A549 (cell line): ENCODE measurements at regions not wholly inside any gene's neighbourhood (a gene's known extent, or its start where the extent isn't known, plus 50 kb on each side); places are given as distances from the start of the nearest gene placed in this dataset.

ENCODE experiments used
- ATAC-seq, 2 experiments: fragments of 200-7000 bp in 1 of 2; fragments of >200 bp in 1 of 2; cut with Nextera tagmentation in 1 of 2; cut with Tn5 transposase in 1 of 2; 3 replicates each; pipeline versions ENCODE4 v1.8.0 to v1.9.1; 2018 to 2020; ENCODE audit warnings: mild to moderate bottlenecking in 1 of 2, moderate library complexity in 1 of 2
- CTCF ChIA-PET: fragments of 300-600 bp; sonication (Branson Sonifier 250); formaldehyde crosslinking; extraction: SDS; loops from one replicate; lab custom pipeline; 2021; ENCODE audit warnings: antibody characterized with exemption, inconsistent platforms; lab: Yijun Ruan, JAX
- POLR2A ChIA-PET: fragments of 350-600 bp; formaldehyde crosslinking; extraction: SDS; loops from one replicate; lab custom pipeline; 2021; ENCODE audit warnings: antibody characterized with exemption, inconsistent platforms; lab: Yijun Ruan, JAX
- DNase-seq, 2 experiments: peaks; one replicate each; pipeline versions ENCODE4 v3.0.0 to v3.0.0-alpha.2; 2011 to 2016; ENCODE audit warnings: low read depth in 1 of 2, low spot score in 1 of 2
- FAIRE-seq: peaks from 2 replicates; lab custom pipeline; 2011; peaks lifted over from hg19 to GRCh38; lab: Jason Lieb, UNC
- H3K27ac ChIP-seq, 2 experiments: fragments of >200 bp; sonication (Bioruptor Twin); formaldehyde crosslinking; 3 replicates each; pipeline ENCODE4 v1.5.1; 2016 to 2017
- H3K4me1 ChIP-seq: fragments of >200 bp; sonication (Bioruptor Twin); formaldehyde crosslinking; 3 replicates; pipeline ENCODE4 v1.6.1; 2016
- H3K4me2 ChIP-seq: fragments of >200 bp; sonication (Bioruptor Twin); formaldehyde crosslinking; 3 replicates; pipeline ENCODE4 v1.6.1; 2016
- H3K4me3 ChIP-seq: fragments of >200 bp; sonication (Bioruptor Twin); formaldehyde crosslinking; 3 replicates; pipeline ENCODE4 v1.5.1; 2016
- H3K9me3 ChIP-seq: fragments of >200 bp; sonication (Bioruptor Twin); formaldehyde crosslinking; 3 replicates; pipeline ENCODE4 v1.6.1; 2016
- BCL3 ChIP-seq: fragments of >200 bp; sonication (Bioruptor Twin); formaldehyde crosslinking; IDR thresholded peaks from 3 replicates; pipeline ENCODE4 v1.6.1; 2016
- CBX8 ChIP-seq: fragments of 200-600 bp; sonication (generic); IDR thresholded peaks from 2 replicates; pipeline ENCODE4 v1.6.1; 2016
- CHD4 ChIP-seq: fragments of 200-600 bp; sonication (generic); IDR thresholded peaks from 2 replicates; pipeline ENCODE4 v1.6.1; 2016; ENCODE audit warnings: antibody characterized with exemption, mild to moderate bottlenecking, borderline replicate concordance
- CTCF ChIP-seq: fragments of >200 bp; sonication (Bioruptor Twin); formaldehyde crosslinking; IDR thresholded peaks from 3 replicates; pipeline ENCODE4 v1.5.1; 2016
- EHF ChIP-seq: fragments of 250-450 bp; sonication (Bioruptor Pico); IDR thresholded peaks from 2 replicates; pipeline ENCODE4 v1.5.0; 2020; ENCODE audit warnings: mild to moderate bottlenecking
- EP300 ChIP-seq, 2 experiments: fragments of >200 bp; sonication (Bioruptor Twin); formaldehyde crosslinking; IDR thresholded peaks; 2 replicates in 1 of 2; 3 replicates in 1 of 2; pipeline ENCODE4 v1.6.1; 2016 to 2017
- FOXS1 ChIP-seq: fragments of 250-450 bp; sonication (Bioruptor Pico); IDR thresholded peaks from 2 replicates; pipeline ENCODE4 v1.5.0; 2020; ENCODE audit warnings: mild to moderate bottlenecking, moderate library complexity
- HDAC2 ChIP-seq: fragments of 200-600 bp; sonication (generic); IDR thresholded peaks from 2 replicates; pipeline ENCODE4 v1.6.1; 2016
- HES2 ChIP-seq: fragments of >200 bp; sonication (Bioruptor Twin); formaldehyde crosslinking; IDR thresholded peaks from 2 replicates; pipeline ENCODE4 v1.6.1; 2016
- HEYL ChIP-seq: fragments of 250-450 bp; sonication (Bioruptor Pico); IDR thresholded peaks from 2 replicates; pipeline ENCODE4 v1.8.0; 2021; ENCODE audit warnings: mild to moderate bottlenecking, moderate library complexity
- HOXB5 ChIP-seq: fragments of 250-450 bp; sonication (Bioruptor Pico); IDR thresholded peaks from 2 replicates; pipeline ENCODE4 v1.5.0; 2020; ENCODE audit warnings: mild to moderate bottlenecking, moderate library complexity
- KDM5A ChIP-seq: fragments of 200-600 bp; sonication (generic); IDR thresholded peaks from 2 replicates; pipeline ENCODE4 v1.6.1; 2016; ENCODE audit warnings: antibody characterized with exemption, mild to moderate bottlenecking
- MAFK ChIP-seq: fragments of 450-650 bp; IDR thresholded peaks from 2 replicates; pipeline ENCODE4 v1.6.1; 2014; ENCODE audit not compliant: partially characterized antibody
- MAZ ChIP-seq: fragments of 150-350 bp; IDR thresholded peaks from 2 replicates; pipeline ENCODE4 v1.6.1; 2014; ENCODE audit warnings: antibody characterized with exemption, low read depth, low read length, borderline replicate concordance
- NFE2L2 ChIP-seq: fragments of 150-350 bp; conservative IDR thresholded peaks from 2 replicates; pipeline ENCODE4 v1.6.1; 2014; ENCODE audit warnings: low read length
- NR3C1 ChIP-seq: fragments of >200 bp; sonication (Bioruptor Twin); formaldehyde crosslinking; IDR thresholded peaks from 3 replicates; pipeline ENCODE4 v1.6.1; 2017
- PBX3 ChIP-seq: IDR thresholded peaks from 2 replicates; pipeline ENCODE4 v1.6.1; 2012
- PHF8 ChIP-seq: fragments of 200-600 bp; sonication (generic); IDR thresholded peaks from 2 replicates; pipeline ENCODE4 v1.6.1; 2016; ENCODE audit warnings: low read depth, mild to moderate bottlenecking, antibody characterized with exemption, moderate library complexity, borderline replicate concordance
- POLR2A ChIP-seq: IDR thresholded peaks from 2 replicates; pipeline ENCODE4 v1.6.1; 2012; ENCODE audit warnings: mild to moderate bottlenecking, low read length
- POLR2AphosphoS2 ChIP-seq: conservative IDR thresholded peaks from 2 replicates; pipeline ENCODE4 v1.6.1; 2012; ENCODE audit warnings: low read length, improper control_type of control experiment, inconsistent platforms
- REST ChIP-seq: fragments of 200-600 bp; sonication (generic); IDR thresholded peaks from 2 replicates; pipeline ENCODE4 v1.6.1; 2016; ENCODE audit warnings: antibody characterized with exemption, mild to moderate bottlenecking, moderate library complexity
- RFX5 ChIP-seq: fragments of 450-650 bp; IDR thresholded peaks from 2 replicates; pipeline ENCODE4 v1.7.1; 2014; ENCODE audit warnings: antibody characterized with exemption, mild to moderate bottlenecking, moderate library complexity
- SMC3 ChIP-seq: fragments of >200 bp; sonication (Bioruptor Twin); formaldehyde crosslinking; IDR thresholded peaks from 3 replicates; pipeline ENCODE4 v1.6.1; 2018; ENCODE audit warnings: inconsistent platforms
- SREBF2 ChIP-seq: fragments of 450-650 bp; IDR thresholded peaks from 2 replicates; pipeline ENCODE4 v1.6.1; 2014; ENCODE audit warnings: mild to moderate bottlenecking, moderate library complexity
- ZSCAN20 ChIP-seq: fragments of 250-450 bp; sonication (Bioruptor Pico); IDR thresholded peaks from 2 replicates; pipeline ENCODE4 v1.8.0; 2022; ENCODE audit warnings: mild to moderate bottlenecking, moderate library complexity
- WGBS: methylation state at CpG from one replicate; pipeline ENCODE4 v1.1.6; 2017; ENCODE audit errors: missing lambda C conversion rate; 5-methylcytosine and 5-hydroxymethylcytosine counted together

- TF ChIP-seq NFE2L2 (no peak), HDAC2 (no peak), BCL3 (no peak), PBX3 (no peak), NR3C1 (no peak), ZSCAN20 (no peak), HOXB5 (CRISPR knock-in tag) (no peak), SREBF2 (no peak), PHF8 (no peak), EP300 (IDR thresholded peaks at IDR 0.05) (no peak), HEYL (no peak)
- WGBS, result 86% methylated on average over 9 of the region's 9 CpGs
- FAIRE-seq (no peak), DNase-seq (no peak), ATAC-seq (no peak)
- ChIA-PET CTCF (no interaction called here), POLR2A (no interaction called here)
- Histone ChIP-seq H3K9me3 (no peaks in the 10 kb centered on the region), H3K4me1 (peaks cover 22% of the 10 kb centered on the region), H3K27ac (peak overlapping the region in 1 of 2 experiments; percentile 90; a peak in 1 of 6 replicates), H3K4me3 (no peak overlapping the region), H3K4me2 (no peak overlapping the region)
These were observed 227.6 kb downstream of the ANAPC1 start for GRCh38 chr2:111656436-111656835.

- Histone ChIP-seq H3K9me3 (no peaks in the 10 kb centered on the region), H3K27ac (peak overlapping the region in 1 of 2 experiments; percentile 90; a peak in 2 of 6 replicates)
- 80% methylated on average over 11 of the region's 11 CpGs for WGBS
- no peak for ATAC-seq
- POLR2A ChIA-PET, result no interaction called here
- TF ChIP-seq FOXS1 (no peak), CTCF (no peak), HES2 (no peak), EP300 (IDR thresholded peaks at IDR 0.05) (no peak)
- TF ChIP-seq, all 56 proteins: peak for 0
- CTCF ChIA-PET, result interaction anchor here (1.6 to 1.9 kb wide), 2 partner anchors 11 to 42 kb away, joined by 5 to 6 read pairs; no protein-coding TSS in a partner anchor
- Histone ChIP-seq H3K4me1 (peaks cover 24% of the 10 kb centered on the region), H3K4me3 (no peak overlapping the region), H3K4me2 (no peak overlapping the region)
- DNase-seq (no peak), FAIRE-seq (no peak)
These were observed 227.1 kb downstream of the ANAPC1 start for GRCh38 chr2:111656894-111657293.

- ATAC-seq, result no peak
- TF ChIP-seq RFX5 (no peak), MAFK (no peak), ZSCAN20 (no peak), NR3C1 (no peak), SMC3 (no peak), POLR2A (no peak), POLR2AphosphoS2 (no peak), KDM5A (no peak), MAZ (no peak), REST (no peak), CBX8 (no peak), EHF (CRISPR knock-in tag) (no peak), PHF8 (no peak), CHD4 (no peak)
These were observed 226.5 kb downstream of the ANAPC1 start for GRCh38 chr2:111657351-111657975.

More at GRCh38 chr2:111657351-111657975, 226.5 kb downstream of the ANAPC1 start:
- Histone ChIP-seq H3K9me3 (no peaks in the 10 kb centered on the region), H3K4me2 (no peak overlapping the region), H3K4me1 (peaks cover 29% of the 10 kb centered on the region), H3K27ac (peak overlapping the region; percentile 15 to 90; a peak in 3 of 6 replicates), H3K4me3 (no peak overlapping the region)
- ChIA-PET CTCF (interaction anchor here (1.6 to 1.9 kb wide), 2 partner anchors 10 to 42 kb away, joined by 5 to 6 read pairs; no protein-coding TSS in a partner anchor), POLR2A (no interaction called here)
- 84% methylated on average over 8 of the region's 8 CpGs for WGBS
- DNase-seq (no peak), FAIRE-seq (no peak)
